ENCODE measurements at regions not wholly inside any gene's neighbourhood (a gene's known extent, or its start where the extent isn't known, plus 50 kb on each side); places are given as distances from the start of the nearest gene placed in this dataset.

GRCh38 chr9:113646946-113647914 lies 183.7 kb downstream of the RGS3 start:
- TF ChIP-seq CTCF (IDR thresholded peaks at IDR 0.05; ENCODE audit: insufficient read depth, low read length, poor library complexity, severe bottlenecking) = no peak

GRCh38 chr9:113648048-113648447 lies 184.5 kb downstream of the RGS3 start:
- Histone ChIP-seq H3K27me3 (ENCODE audit: control insufficient read depth, insufficient read depth, low read length) (no peaks in the 10 kb centered on the region), H3K36me3 (ENCODE audit: control insufficient read depth, insufficient read depth, low read length) (no peaks in the 10 kb centered on the region), H3K4me3 (ENCODE audit: low read depth, low read length) (no peak overlapping the region)
- DNase-seq (ENCODE audit: low read depth) = no peak
- no peak for TF ChIP-seq CTCF (IDR thresholded peaks at IDR 0.05; ENCODE audit: insufficient read depth, low read length, poor library complexity, severe bottlenecking)

More at GRCh38 chr9:113646946-113647914, 183.7 kb downstream of the RGS3 start:
- H3K27me3 ChIP-seq (ENCODE audit: control insufficient read depth, insufficient read depth, low read length) = no peaks in the 10 kb centered on the region
- no peak for DNase-seq (ENCODE audit: low read depth)
- no peaks in the 10 kb centered on the region for H3K36me3 ChIP-seq (ENCODE audit: control insufficient read depth, insufficient read depth, low read length)
- no peak overlapping the region for H3K4me3 ChIP-seq (ENCODE audit: low read depth, low read length)

GRCh38 chr9:113648586-113648985 lies 185.1 kb downstream of the RGS3 start:
- no peaks in the 10 kb centered on the region for H3K36me3 ChIP-seq (ENCODE audit: control insufficient read depth, insufficient read depth, low read length)
- no peak for DNase-seq (ENCODE audit: low read depth)
- no peak for TF ChIP-seq CTCF (IDR thresholded peaks at IDR 0.05; ENCODE audit: insufficient read depth, low read length, poor library complexity, severe bottlenecking)
- H3K4me3 ChIP-seq (ENCODE audit: low read depth, low read length) = no peak overlapping the region
- H3K27me3 ChIP-seq (ENCODE audit: control insufficient read depth, insufficient read depth, low read length) = no peaks in the 10 kb centered on the region

GRCh38 chr9:113649054-113649453 lies 185.5 kb downstream of the RGS3 start:
- no peaks in the 10 kb centered on the region for H3K36me3 ChIP-seq (ENCODE audit: control insufficient read depth, insufficient read depth, low read length)
- no peak overlapping the region for H3K4me3 ChIP-seq (ENCODE audit: low read depth, low read length)
- no peaks in the 10 kb centered on the region for H3K27me3 ChIP-seq (ENCODE audit: control insufficient read depth, insufficient read depth, low read length)
- TF ChIP-seq CTCF (IDR thresholded peaks at IDR 0.05; ENCODE audit: insufficient read depth, low read length, poor library complexity, severe bottlenecking) = no peak
- DNase-seq (ENCODE audit: low read depth) = no peak

- TF ChIP-seq CTCF (IDR thresholded peaks at IDR 0.05; ENCODE audit: insufficient read depth, low read length, poor library complexity, severe bottlenecking) = no peak
- no peak for DNase-seq (ENCODE audit: low read depth)
- Histone ChIP-seq H3K4me3 (ENCODE audit: low read depth, low read length) (no peak overlapping the region), H3K27me3 (ENCODE audit: control insufficient read depth, insufficient read depth, low read length) (no peaks in the 10 kb centered on the region), H3K36me3 (ENCODE audit: control insufficient read depth, insufficient read depth, low read length) (no peaks in the 10 kb centered on the region)
Observed at GRCh38 chr9:113649855-113650206, 186.3 kb downstream of the RGS3 start.
